ENCODE measurements at regions not wholly inside any gene's neighbourhood (a gene's known extent, or its start where the extent isn't known, plus 50 kb on each side); places are given as distances from the start of the nearest gene placed in this dataset.

GRCh38 chrX:113399506-113400192, 559.0 kb upstream of the AMOT start:
- peaks cover 0 to 7% of the 10 kb centered on the region in 2 donors for H3K27me3 ChIP-seq
- DNase-seq (no peak), ATAC-seq (no peak)
- 28% methylated on average over 5 of the region's 5 CpGs for WGBS (ENCODE audit: insufficient coverage, low coverage, low lambda C conversion rate, missing lambda C conversion rate)
- H3K4me3 ChIP-seq: no peak overlapping the region
- H3K36me3 ChIP-seq: no peaks in the 10 kb centered on the region
- intact Hi-C loops (cut with DNase I): no loop called here
- no peaks in the 10 kb centered on the region for H3K4me1 ChIP-seq
- no peak overlapping the region for H3K27ac ChIP-seq
- no peaks in the 10 kb centered on the region for H3K9me3 ChIP-seq
- TF ChIP-seq CTCF (IDR thresholded peaks at IDR 0.05): no peak
- no peak for TF ChIP-seq POLR2A (IDR thresholded peaks at IDR 0.05)

- Histone ChIP-seq H3K36me3 (no peaks in the 10 kb centered on the region), H3K27me3 (no peaks in the 10 kb centered on the region), H3K9me3 (no peaks in the 10 kb centered on the region), H3K27ac (no peak overlapping the region), H3K4me1 (no peaks in the 10 kb centered on the region), H3K4me3 (no peak overlapping the region)
- intact Hi-C loops (cut with DNase I): no loop called here
- ATAC-seq: no peak
- WGBS (ENCODE audit: insufficient coverage, low coverage, low lambda C conversion rate, missing lambda C conversion rate): 51% methylated on average over 2 of the region's 6 CpGs
- DNase-seq: no peak
- TF ChIP-seq CTCF (IDR thresholded peaks at IDR 0.05) (no peak), POLR2A (IDR thresholded peaks at IDR 0.05) (no peak)
Observed at GRCh38 chrX:113392355-113392754, 551.7 kb upstream of the AMOT start.

- no peaks in the 10 kb centered on the region for H3K9me3 ChIP-seq
- intact Hi-C loops (cut with DNase I): no loop called here
- WGBS (ENCODE audit: insufficient coverage, low coverage, low lambda C conversion rate, missing lambda C conversion rate): 85% methylated on average over 7 of the region's 13 CpGs
- no peak overlapping the region for H3K4me3 ChIP-seq
- H3K4me1 ChIP-seq: no peaks in the 10 kb centered on the region
- H3K27me3 ChIP-seq: no peaks in the 10 kb centered on the region
- H3K36me3 ChIP-seq: no peaks in the 10 kb centered on the region
- TF ChIP-seq POLR2A (IDR thresholded peaks at IDR 0.05): no peak
- TF ChIP-seq CTCF (IDR thresholded peaks at IDR 0.05): no peak
- H3K27ac ChIP-seq: no peak overlapping the region
- no peak for ATAC-seq
- no peak for DNase-seq
Observed at GRCh38 chrX:113391875-113392274, 551.2 kb upstream of the AMOT start.

- ATAC-seq (no peak), DNase-seq (no peak)
- Histone ChIP-seq H3K4me3 (no peak overlapping the region), H3K27ac (no peak overlapping the region), H3K4me1 (no peaks in the 10 kb centered on the region), H3K27me3 (no peaks in the 10 kb centered on the region), H3K36me3 (no peaks in the 10 kb centered on the region), H3K9me3 (no peaks in the 10 kb centered on the region)
- intact Hi-C loops (cut with DNase I): no loop called here
- TF ChIP-seq CTCF (IDR thresholded peaks at IDR 0.05) (no peak), POLR2A (IDR thresholded peaks at IDR 0.05) (no peak)
- WGBS (ENCODE audit: insufficient coverage, low coverage, low lambda C conversion rate, missing lambda C conversion rate): 46% methylated on average over 2 of the region's 3 CpGs
Observed at GRCh38 chrX:113390531-113390930, 549.9 kb upstream of the AMOT start.

- Histone ChIP-seq H3K27me3 (no peaks in the 10 kb centered on the region), H3K4me3 (no peak overlapping the region), H3K4me1 (no peaks in the 10 kb centered on the region), H3K36me3 (no peaks in the 10 kb centered on the region), H3K27ac (no peak overlapping the region), H3K9me3 (no peaks in the 10 kb centered on the region)
- intact Hi-C loops (cut with DNase I): no loop called here
- DNase-seq (no peak), ATAC-seq (no peak)
- 73% methylated on average over 2 of the region's 2 CpGs for WGBS (ENCODE audit: insufficient coverage, low coverage, low lambda C conversion rate, missing lambda C conversion rate)
- TF ChIP-seq CTCF (IDR thresholded peaks at IDR 0.05): no peak
- TF ChIP-seq POLR2A (IDR thresholded peaks at IDR 0.05): no peak
Observed at GRCh38 chrX:113389846-113390245, 549.2 kb upstream of the AMOT start.

Measured in right lobe of liver (tissue), 6 donors.